ENCODE measurements at regions not wholly inside any gene's neighbourhood (a gene's known extent, or its start where the extent isn't known, plus 50 kb on each side); places are given as distances from the start of the nearest gene placed in this dataset.

DNA sequence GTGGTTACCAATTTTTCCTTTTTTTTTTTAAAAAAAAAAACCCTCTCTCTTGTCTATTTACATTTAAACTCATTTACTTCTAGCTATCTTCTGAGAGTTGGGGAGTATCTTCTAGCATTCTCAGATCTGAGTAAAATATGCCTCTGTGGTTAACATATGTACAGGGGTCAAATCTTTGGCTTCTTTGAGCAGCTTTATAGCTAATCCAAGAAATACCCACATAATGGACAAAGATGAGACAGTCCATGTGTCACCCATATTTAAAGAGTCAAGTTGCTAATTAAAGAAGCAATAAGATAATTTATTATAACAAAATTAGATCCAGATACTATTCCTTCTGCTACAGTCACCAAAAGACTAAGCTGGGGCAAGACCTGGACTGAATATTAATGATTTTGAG lies 139.0 kb upstream of the HNRNPA3 start:
- DNase-seq, result no peak

- DNase-seq, result no peak
Observed at GRCh38 chr2:177074099-177074710, 138.4 kb upstream of the HNRNPA3 start.

GRCh38 chr2:177075254-177075653 lies 137.3 kb upstream of the HNRNPA3 start:
- no peak for DNase-seq

- no peak for DNase-seq
Observed at GRCh38 chr2:177076636-177077179, 135.9 kb upstream of the HNRNPA3 start.

- no peak for DNase-seq
Observed at GRCh38 chr2:177077778-177078177, 134.8 kb upstream of the HNRNPA3 start.

DNA sequence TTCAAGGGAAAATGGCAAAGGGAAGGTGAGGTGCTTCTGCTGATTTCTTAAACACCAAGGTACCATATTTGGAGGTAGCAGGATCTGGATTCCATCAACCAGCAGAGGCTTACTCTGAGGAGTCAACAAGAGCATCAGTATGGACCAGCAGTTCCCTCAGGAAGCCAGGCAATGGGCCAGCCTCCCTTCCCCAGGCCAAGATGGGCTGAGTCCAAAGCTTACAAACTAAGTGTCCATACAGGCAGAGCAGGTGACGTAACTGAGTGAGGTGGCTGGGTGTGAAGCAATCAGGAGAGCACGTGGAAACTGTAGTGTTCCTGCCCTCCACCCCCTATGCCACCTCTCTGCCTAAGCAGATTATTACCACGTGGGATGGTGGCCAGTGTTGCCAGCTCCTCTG lies 134.2 kb upstream of the HNRNPA3 start:
- peak; percentile 6 for DNase-seq

DNA sequence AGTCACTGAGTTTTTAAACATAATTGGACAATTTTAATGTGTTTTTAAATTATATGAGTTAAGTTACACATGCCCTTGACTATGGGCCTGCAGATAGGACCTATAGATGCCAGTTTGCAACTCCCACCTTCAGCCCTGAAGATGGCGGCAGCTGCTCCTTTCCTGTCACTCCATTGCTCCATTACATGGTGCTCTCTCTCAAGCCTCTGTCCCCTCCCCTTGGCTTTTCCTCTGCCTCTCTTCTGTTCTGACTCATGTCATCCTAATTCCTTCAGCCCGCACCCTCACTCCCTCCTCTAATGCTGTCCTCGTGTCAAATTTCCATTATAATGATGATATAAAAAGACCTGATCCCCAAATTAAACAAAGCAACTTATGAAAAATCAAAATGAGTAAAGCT lies 133.7 kb upstream of the HNRNPA3 start:
- DNase-seq, result no peak

DNA sequence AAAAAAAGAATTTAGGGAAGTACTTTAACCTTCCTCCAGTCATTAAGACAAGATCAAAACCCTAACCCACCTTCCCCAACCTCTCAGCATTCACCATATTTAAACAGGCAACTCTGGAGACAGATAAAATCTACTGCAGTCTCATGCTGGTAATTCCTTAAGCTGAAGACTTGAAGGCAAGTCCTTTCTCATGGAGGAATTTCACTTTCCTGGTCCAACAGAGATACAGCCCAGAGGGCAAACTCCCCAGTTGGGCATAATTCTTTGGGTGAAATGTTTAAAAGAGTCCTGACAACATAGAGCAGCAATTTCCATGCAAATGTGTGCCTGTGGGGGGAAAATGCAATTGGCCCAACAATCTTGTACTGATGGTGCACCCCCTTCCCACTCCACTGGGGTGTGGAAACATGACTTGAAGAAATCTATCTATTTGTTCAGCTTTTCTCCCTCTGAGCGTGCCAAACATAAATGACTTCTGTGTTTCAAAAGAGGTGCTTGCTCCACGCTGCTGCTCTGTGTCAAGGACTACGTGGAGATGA lies 131.8 kb upstream of the HNRNPA3 start:
- DNase-seq, result no peak

- DNase-seq, result no peak
Observed at GRCh38 chr2:177084607-177085006, 128.0 kb upstream of the HNRNPA3 start.

- DNase-seq, result no peak
Observed at GRCh38 chr2:177088529-177088928, 124.1 kb upstream of the HNRNPA3 start.

DNA sequence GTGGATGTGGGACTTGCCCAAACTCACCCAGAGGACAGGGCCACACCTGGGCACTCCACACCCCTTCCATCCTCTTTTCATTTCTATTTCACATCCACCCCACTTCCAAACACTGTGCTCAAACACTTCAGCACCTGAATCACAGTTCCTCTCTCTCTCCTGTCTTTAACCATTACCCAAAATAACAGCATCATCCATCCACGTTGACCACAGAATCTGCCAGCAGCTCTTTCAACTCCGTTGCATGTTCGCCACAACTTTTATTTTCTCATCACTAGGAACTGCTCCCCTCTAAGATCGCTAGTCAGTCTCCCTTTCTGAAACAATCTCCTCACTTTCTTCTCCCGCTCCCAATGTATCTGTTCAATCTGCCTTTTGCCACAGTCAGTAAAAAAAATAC lies 121.6 kb upstream of the HNRNPA3 start:
- no peak for DNase-seq

DNA sequence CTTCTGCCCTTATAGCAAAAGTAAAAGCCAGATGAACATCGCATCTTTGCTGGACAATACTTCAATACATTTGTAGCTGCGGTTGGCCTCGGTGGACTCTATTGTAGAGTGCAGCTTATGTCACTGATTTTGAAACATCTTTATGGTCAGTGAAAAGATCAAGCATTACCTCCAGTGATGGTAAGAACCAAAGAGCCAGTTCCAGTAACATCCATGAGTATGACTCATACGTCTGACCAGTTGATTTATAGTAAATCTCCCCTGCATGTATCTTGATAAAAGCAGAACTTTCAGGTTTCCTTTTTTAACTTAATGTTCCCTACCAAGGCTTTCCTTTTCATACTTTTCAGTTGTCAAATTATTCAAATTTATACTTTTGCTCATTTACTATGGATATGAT lies 119.2 kb upstream of the HNRNPA3 start:
- DNase-seq, result no peak

DNA sequence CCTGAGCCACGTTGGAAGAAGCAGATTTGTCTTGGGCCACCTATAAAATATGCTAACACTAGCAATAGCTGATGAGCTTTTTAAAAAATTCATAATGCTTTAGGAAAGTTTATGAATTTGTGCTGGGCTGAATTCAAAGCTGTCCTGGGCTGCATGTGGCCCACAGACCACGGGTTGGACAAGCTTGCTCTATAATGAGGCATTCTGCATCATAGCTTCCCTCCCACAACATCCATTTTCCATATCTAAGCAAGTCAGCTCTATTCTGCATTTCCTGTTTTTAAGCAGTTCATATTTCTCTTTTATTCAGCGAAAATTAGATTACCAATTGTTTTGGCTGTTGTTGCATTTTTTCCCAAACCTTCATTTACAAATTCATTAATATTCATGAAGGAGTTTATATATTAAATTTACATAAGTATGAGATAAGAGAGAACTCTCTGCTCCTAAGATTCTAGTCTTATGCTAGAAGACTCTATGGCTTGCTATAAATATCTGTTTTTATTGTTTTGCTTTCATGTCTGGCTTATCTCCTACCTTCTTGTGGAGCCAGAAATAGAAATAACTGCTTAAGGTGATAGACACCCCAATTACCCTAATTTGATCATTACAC lies 114.5 kb upstream of the HNRNPA3 start:
- DNase-seq, result no peak

DNA sequence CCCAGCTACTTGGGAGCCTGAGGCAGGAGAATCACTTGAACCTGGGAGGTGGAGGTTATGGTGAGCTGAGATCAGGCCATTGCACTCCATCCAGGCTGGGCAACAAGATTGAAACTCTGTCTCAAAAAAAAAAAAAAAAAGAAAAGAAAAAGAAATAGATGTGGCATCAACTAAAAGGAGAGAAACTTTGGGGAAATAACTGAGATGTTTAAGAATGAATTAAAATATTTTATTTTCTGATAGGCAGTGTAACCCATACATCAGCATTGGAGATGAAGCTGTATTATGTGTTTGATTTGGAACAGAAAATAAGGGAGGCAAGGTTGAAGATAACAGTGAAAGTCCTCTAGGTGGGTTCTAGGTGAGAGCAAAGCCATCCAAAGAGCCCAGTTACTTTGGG lies 110.7 kb upstream of the HNRNPA3 start:
- DNase-seq, result no peak

DNA sequence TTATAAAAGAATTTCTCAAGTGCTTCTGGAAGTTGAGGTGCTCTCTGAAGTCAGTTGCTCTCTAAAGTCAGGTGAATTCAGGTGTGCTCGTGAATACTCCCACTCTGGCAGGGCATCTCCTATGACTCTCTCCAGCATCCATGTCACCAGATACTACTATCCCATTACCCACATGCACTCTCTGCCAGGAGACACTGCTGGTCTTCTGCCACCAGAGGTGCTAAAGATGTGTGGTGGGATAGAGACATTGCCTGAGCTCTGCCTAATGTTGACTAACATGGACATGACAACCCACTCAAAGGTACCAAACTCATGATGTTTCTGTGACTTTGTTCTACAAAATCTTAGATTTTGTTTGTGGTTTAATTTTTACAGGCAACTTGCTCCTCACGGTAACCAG lies 106.4 kb upstream of the HNRNPA3 start:
- DNase-seq, result no peak

GRCh38 chr2:177108890-177109289 lies 103.7 kb upstream of the HNRNPA3 start:
- DNase-seq, result no peak

- no peak for DNase-seq
Observed at GRCh38 chr2:177114712-177115111, 97.9 kb upstream of the HNRNPA3 start.

GRCh38 chr2:177117755-177118154 lies 94.8 kb upstream of the HNRNPA3 start:
- DNase-seq, result no peak

GRCh38 chr2:177118636-177119035 lies 94.0 kb upstream of the HNRNPA3 start:
- no peak for DNase-seq

DNA sequence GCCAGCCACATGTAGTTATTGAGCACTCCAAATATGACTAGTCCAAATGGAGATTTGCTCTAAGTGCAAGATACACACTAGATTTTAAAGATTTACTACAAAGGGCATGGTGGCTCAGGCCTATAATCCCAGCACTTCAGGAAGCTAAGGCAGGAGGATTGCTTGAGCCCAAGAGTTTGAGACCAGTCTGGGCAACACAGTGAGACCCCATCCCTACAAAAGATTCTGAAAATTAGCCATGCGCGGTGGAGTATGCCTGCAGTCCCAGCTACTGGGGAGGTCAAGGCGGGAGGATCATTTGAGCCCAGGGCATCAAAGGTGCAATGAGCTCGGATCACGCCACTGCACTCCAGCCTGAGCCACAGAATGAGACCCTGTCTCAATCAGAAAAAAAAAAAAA lies 93.5 kb upstream of the HNRNPA3 start:
- no peak for DNase-seq

DNA sequence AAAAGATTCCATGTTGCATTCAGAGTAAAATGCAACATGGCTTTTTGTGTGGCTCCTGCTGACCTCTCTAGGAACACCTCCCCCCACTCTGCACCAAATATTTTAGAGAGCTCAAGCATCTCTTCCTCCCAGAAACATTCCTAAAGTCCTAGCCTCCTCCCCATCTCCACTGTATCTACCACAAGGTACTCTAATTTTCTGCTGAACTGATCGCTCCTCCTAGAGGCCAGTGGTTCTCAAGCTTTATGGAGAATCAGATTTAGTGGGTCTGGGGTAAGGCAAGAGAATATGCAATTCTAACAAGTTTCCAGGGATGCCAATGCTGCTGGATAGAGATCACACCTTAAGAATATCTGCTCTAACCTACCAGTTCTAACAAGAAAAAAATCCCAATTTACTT lies 89.5 kb upstream of the HNRNPA3 start:
- no peak for DNase-seq

DNA sequence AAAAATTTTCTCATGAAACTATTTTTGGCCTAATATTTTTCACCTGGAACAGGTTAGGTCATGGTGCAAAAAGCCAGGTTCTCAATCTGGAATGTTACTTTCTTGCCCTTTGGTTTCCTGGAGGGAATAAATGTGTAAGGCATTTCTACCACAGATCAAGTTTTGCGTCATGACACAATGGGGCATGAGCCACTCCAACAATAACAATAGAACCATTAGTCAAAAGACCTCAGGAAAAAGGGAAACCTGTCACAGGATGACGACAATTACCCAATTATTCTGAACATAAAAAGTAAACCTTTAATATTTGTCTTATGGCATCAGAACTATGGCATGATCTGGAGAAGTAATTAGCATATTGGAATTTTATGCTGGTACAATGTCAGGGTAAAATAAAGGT lies 88.2 kb upstream of the HNRNPA3 start:
- DNase-seq, result no peak

GRCh38 chr2:177127821-177128220 lies 84.8 kb upstream of the HNRNPA3 start:
- DNase-seq, result no peak

- no peak for DNase-seq
Observed at GRCh38 chr2:177129610-177130009, 83.0 kb upstream of the HNRNPA3 start.

Measured in occipital lobe (tissue), 1 donor.